Smooth muscle cell (in vitro differentiated cells): ENCODE measurements at regions not wholly inside any gene's neighbourhood (a gene's known extent, or its start where the extent isn't known, plus 50 kb on each side); places are given as distances from the start of the nearest gene placed in this dataset.

ENCODE experiments used
- DNase-seq: peaks from one replicate; lab custom pipeline; 2025; ENCODE audit not compliant: unreplicated experiment; lab: John Stamatoyannopoulos, UW
- H2AFZ ChIP-seq: fragments of 200-600 bp; sonication (generic); 2 replicates; pipeline ENCODE4 v1.6.0; 2016; ENCODE audit warnings: antibody characterized with exemption, low read depth, mild to moderate bottlenecking
- H3F3A ChIP-seq: fragments of 200-600 bp; sonication (generic); 2 replicates; pipeline ENCODE4 v1.6.0; 2017; ENCODE audit warnings: antibody characterized with exemption, low read depth
- H3K27ac ChIP-seq: fragments of 200-600 bp; sonication (generic); 2 replicates; pipeline ENCODE4 v1.5.1; 2016; ENCODE audit warnings: low read depth, mild to moderate bottlenecking
- H3K27me3 ChIP-seq: fragments of 200-600 bp; sonication (generic); 2 replicates; pipeline ENCODE4 v1.6.1; 2016; ENCODE audit warnings: low read depth, mild to moderate bottlenecking
- H3K36me3 ChIP-seq: fragments of 200-600 bp; sonication (generic); 2 replicates; pipeline ENCODE4 v1.5.1; 2016; ENCODE audit warnings: low read depth
- H3K4me1 ChIP-seq: fragments of 200-600 bp; sonication (generic); 2 replicates; pipeline ENCODE4 v1.5.1; 2016; ENCODE audit warnings: low read depth
- H3K4me2 ChIP-seq: fragments of 200-600 bp; sonication (generic); 2 replicates; pipeline ENCODE4 v1.6.0; 2016; ENCODE audit warnings: mild to moderate bottlenecking
- H3K4me3 ChIP-seq: fragments of 200-600 bp; sonication (generic); 2 replicates; pipeline ENCODE4 v1.5.1; 2016; ENCODE audit warnings: mild to moderate bottlenecking
- H3K79me2 ChIP-seq: fragments of 200-600 bp; sonication (generic); 2 replicates; pipeline ENCODE4 v1.6.0; 2016; ENCODE audit warnings: low read depth, mild to moderate bottlenecking
- H3K9ac ChIP-seq: fragments of 200-600 bp; sonication (generic); 2 replicates; pipeline ENCODE4 v1.6.0; 2016; ENCODE audit warnings: low read depth
- H3K9me3 ChIP-seq: fragments of 200-600 bp; sonication (generic); replicated peaks from 2 replicates; pipeline ENCODE4 v1.5.1; 2016; ENCODE audit warnings: low read depth
- H4K20me1 ChIP-seq: fragments of 200-600 bp; sonication (generic); 2 replicates; pipeline ENCODE4 v1.6.0; 2016; ENCODE audit warnings: low read depth
- WGBS: methylation state at CpG from one replicate; pipeline ENCODE4 v1.1.7; 2016; ENCODE audit warnings: low lambda C conversion rate; 5-methylcytosine and 5-hydroxymethylcytosine counted together
- TF ChIP-seq, protein P1 (sequence below): fragments of 200-600 bp; sonication (generic); IDR thresholded peaks from 2 replicates; pipeline ENCODE4 v1.5.1; 2017; ENCODE audit warnings: borderline replicate concordance, mild to moderate bottlenecking, antibody characterized with exemption; ENCODE audit not compliant: insufficient read depth, poor library complexity, severe bottlenecking

DNA sequence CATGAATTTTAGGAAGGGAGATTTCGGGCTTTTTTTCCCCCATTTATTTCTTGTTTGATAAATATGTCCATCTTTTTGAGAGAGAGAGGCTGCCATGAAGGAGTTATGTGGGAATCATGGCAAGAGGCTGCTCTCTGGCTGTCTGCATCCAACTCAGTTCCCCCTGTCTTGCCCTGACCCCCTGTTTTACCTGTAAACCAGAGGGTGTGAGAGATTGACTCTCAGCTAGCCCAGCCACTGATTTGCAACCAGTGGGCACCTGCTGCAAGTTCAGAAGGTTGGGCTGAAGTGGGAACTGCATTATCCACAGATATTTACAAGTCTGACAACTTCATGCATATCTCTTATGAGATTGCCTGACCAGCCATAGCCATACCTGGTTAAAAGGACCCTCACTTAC, 625.4 kb upstream of the FANCL start:
- Histone ChIP-seq H3K9me3 (no peaks in the 10 kb centered on the region), H3K9ac (no peak overlapping the region), H3F3A (no peaks in the 10 kb centered on the region), H3K4me3 (no peak overlapping the region), H3K27ac (no peak overlapping the region), H3K79me2 (no peaks in the 10 kb centered on the region), H4K20me1 (no peaks in the 10 kb centered on the region), H3K36me3 (no peaks in the 10 kb centered on the region), H3K27me3 (no peaks in the 10 kb centered on the region), H2AFZ (no peak overlapping the region), H3K4me1 (peaks cover 9% of the 10 kb centered on the region), H3K4me2 (no peak overlapping the region)
- TF ChIP-seq, protein P1, sequence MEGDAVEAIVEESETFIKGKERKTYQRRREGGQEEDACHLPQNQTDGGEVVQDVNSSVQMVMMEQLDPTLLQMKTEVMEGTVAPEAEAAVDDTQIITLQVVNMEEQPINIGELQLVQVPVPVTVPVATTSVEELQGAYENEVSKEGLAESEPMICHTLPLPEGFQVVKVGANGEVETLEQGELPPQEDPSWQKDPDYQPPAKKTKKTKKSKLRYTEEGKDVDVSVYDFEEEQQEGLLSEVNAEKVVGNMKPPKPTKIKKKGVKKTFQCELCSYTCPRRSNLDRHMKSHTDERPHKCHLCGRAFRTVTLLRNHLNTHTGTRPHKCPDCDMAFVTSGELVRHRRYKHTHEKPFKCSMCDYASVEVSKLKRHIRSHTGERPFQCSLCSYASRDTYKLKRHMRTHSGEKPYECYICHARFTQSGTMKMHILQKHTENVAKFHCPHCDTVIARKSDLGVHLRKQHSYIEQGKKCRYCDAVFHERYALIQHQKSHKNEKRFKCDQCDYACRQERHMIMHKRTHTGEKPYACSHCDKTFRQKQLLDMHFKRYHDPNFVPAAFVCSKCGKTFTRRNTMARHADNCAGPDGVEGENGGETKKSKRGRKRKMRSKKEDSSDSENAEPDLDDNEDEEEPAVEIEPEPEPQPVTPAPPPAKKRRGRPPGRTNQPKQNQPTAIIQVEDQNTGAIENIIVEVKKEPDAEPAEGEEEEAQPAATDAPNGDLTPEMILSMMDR: no peak
- no peak for DNase-seq
- WGBS: 81% methylated on average over 1 of the region's 1 CpG

DNA sequence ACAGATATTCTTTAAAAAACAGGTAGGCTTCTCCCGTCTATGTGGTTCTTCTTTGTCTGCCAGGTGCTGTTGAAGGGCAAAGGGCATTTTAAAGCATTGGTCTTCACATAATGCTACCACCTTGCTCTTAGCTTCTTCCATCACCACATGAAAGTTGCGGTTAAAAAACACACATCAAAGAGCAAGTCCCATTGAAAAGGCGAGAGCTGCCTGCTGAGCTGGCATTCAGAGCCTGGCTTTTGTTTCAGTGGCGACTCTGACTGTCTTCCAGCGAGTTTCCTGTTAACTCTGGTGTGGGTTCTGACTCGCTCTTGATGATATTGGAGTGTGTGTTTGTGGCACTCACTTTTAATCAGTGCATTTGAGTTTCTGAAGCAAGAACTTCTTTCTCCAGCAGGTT, 624.9 kb upstream of the FANCL start:
- H3K27ac ChIP-seq: no peak overlapping the region
- no peaks in the 10 kb centered on the region for H4K20me1 ChIP-seq
- H3K36me3 ChIP-seq: no peaks in the 10 kb centered on the region
- TF ChIP-seq, protein P1: no peak
- H2AFZ ChIP-seq: no peak overlapping the region
- 18% methylated on average over 6 of the region's 6 CpGs for WGBS
- H3K4me1 ChIP-seq: peaks cover 9% of the 10 kb centered on the region
- H3K4me3 ChIP-seq: no peak overlapping the region
- H3K4me2 ChIP-seq: no peak overlapping the region
- no peaks in the 10 kb centered on the region for H3F3A ChIP-seq
- no peak overlapping the region for H3K9ac ChIP-seq
- H3K27me3 ChIP-seq: no peaks in the 10 kb centered on the region
- no peaks in the 10 kb centered on the region for H3K9me3 ChIP-seq
- H3K79me2 ChIP-seq: no peaks in the 10 kb centered on the region
- DNase-seq: no peak

DNA sequence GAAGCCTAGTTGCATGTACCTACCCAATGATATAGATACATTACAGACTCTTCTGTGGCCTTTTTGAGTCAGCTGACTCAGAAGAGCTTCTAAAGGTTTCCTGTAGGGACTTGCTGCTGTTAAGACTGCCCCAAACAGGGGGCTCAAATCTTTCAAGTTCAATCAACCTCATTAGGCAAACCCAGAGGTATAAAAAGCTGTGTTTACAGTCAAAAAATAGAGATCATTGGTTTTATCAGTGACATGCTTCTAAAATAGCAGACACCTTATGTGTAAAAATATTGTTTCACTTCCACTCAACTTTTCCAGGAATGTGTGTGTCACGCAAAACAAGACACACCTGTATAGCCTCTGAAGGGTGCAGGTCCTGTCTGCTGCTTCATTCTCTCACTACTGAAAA, 624.3 kb upstream of the FANCL start:
- H3K27ac ChIP-seq: no peak overlapping the region
- no peak for DNase-seq
- no peak overlapping the region for H2AFZ ChIP-seq
- H3K4me2 ChIP-seq: no peak overlapping the region
- no peaks in the 10 kb centered on the region for H3K36me3 ChIP-seq
- WGBS: 84% methylated on average over 1 of the region's 1 CpG
- H3K27me3 ChIP-seq: no peaks in the 10 kb centered on the region
- peaks cover 9% of the 10 kb centered on the region for H3K4me1 ChIP-seq
- H3K9me3 ChIP-seq: no peaks in the 10 kb centered on the region
- no peak overlapping the region for H3K4me3 ChIP-seq
- TF ChIP-seq, protein P1: no peak
- H3K9ac ChIP-seq: no peak overlapping the region
- H3F3A ChIP-seq: no peaks in the 10 kb centered on the region
- H4K20me1 ChIP-seq: no peaks in the 10 kb centered on the region
- H3K79me2 ChIP-seq: no peaks in the 10 kb centered on the region

DNA sequence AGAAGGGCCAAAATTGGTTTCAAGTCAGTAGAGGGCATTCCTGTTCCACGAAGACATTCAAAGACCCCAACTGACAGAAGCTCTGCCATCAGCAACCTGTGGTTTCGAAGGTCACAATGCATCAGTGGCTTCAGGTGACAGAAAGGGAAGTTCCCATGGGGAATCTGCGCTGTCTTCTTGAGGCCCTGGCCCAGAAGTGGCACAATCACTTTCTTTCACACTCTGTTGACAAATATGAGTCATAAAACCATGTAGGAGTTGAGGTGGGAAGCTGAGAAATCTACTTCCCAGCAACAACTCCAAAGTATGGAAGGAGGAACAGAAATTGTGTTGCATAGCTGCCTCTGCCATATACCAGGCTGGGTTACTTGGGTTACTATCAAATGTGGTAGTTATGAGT, 621.1 kb upstream of the FANCL start:
- Histone ChIP-seq H3K9me3 (peaks cover 4% of the 10 kb centered on the region), H4K20me1 (no peaks in the 10 kb centered on the region), H3K4me2 (no peak overlapping the region), H3K4me1 (peaks cover 9% of the 10 kb centered on the region), H3K27ac (no peak overlapping the region), H3F3A (no peaks in the 10 kb centered on the region), H3K9ac (no peak overlapping the region), H3K36me3 (no peaks in the 10 kb centered on the region), H2AFZ (no peak overlapping the region), H3K79me2 (no peaks in the 10 kb centered on the region), H3K27me3 (no peaks in the 10 kb centered on the region), H3K4me3 (no peak overlapping the region)
- TF ChIP-seq, protein P1: no peak
- DNase-seq: no peak
- WGBS: 84% methylated on average over 3 of the region's 3 CpGs
